GM18507 (cell line): ENCODE measurements at regions not wholly inside any gene's neighbourhood (a gene's known extent, or its start where the extent isn't known, plus 50 kb on each side); places are given as distances from the start of the nearest gene placed in this dataset.

Experiments used
- DNase-seq: peaks from one replicate; pipeline ENCODE4 v3.0.0; 2011; ENCODE audit warnings: low read depth; ENCODE audit not compliant: insufficient read length; ENCODE audit errors: extremely low spot score
- FAIRE-seq: peaks from 2 replicates; lab custom pipeline; 2011; peaks lifted over from hg19 to GRCh38; lab: Jason Lieb, UNC

DNA sequence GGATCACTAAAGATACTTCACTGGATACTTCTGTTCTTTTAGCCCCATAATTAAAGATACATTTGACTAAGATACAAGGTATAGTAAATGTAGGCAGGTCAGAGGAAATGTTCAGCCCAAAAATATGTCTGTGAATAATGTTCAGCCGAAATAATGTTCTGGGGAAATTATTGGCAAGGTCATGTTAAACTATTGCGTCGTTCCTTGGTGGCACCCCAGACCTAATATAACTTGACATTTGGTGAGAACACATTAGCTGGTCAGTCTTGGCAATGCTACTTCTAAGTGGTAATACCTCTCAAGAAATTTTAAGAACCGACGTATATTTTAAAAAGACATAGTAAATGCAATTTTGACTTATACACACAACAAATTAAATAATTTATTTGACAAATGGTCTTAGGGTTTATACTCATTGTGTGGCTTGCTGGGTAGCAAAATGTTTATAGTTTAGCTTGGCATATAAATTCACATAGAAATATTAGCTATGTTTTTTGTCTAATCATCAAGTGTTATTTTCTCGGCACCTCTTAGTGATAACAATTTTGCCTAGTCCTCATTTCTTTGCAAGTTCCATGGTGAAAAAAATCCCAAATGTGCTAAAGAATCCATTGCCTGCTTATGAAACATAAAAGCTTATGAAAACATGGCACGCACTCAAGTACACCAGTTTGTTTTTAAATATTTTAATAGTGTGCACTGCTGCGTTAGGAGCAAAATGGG, 270.3 kb upstream of the NEBL start:
- DNase-seq (no peak), FAIRE-seq (no peak)

DNA sequence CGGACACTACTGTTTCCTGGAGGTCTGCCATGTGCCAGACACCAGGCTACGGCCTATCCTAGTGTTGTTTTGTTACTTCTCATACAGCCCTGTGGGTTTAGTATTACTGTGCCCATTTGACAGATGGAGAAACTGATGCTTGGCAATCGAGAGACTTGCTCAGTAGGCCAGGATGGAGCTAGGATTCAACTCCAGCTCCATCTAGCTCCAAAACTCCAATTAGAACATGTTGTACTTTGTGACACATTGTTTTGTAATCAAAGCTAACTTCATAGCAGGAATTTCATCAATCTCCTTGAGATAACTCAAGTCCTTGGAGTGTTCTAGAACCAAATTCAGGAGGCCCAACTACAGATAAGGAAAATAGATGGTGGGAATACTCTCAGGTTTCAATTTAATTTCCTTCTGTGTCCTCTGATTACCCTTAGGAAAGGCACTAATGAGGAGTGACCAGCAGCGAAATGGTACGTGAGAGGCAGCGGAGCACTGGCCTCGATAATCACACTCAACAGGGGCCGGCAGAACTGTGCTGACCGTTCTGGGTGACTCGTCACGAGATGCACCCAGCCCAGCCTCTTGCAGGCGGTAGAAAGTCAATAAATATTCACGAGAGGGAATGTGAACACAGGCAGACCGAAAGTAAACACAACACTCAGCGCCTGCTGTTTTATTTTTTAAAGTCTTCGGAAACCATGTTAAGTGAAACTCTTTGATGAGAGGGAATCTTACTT, 269.6 kb upstream of the NEBL start:
- DNase-seq, result no peak
- no peak for FAIRE-seq

DNA sequence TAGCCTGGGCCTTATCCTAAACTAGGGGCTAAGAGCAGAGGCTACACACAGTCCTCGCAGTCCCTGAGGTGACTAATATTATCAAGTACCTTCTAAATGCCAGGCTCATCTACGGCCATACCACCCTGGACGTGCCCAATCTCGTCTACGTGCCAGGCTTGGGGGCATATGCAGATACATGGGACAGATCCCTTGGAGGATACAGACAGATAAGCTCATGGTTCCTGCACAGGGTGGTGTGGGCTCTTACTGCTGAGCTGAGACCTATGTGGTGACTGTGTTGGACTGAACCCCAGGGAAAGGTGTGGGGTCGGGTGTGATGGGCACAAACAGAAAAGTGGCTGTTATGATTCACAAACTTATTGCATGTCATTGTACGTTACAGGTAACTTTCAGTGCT, 268.4 kb upstream of the NEBL start:
- DNase-seq, result no peak
- no peak for FAIRE-seq

DNA sequence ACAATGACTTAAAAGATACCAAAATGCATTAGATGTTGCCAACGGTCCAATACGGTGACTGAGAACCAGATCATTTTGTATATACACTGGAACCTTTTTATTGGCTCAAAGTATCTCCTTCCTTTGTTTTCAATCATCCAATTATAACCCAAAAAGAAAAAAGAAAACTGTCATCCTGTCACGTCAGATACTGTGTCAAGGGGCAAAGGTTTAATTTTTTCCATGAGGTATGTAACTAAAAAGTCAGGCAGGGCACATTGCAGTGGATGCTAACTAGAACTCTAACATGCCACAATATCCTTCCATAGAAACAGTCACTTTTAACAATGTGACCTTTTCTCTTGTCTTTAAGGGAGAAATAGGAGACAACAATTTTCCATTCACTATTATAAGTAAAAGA, 267.6 kb upstream of the NEBL start:
- no peak for DNase-seq
- no peak for FAIRE-seq

DNA sequence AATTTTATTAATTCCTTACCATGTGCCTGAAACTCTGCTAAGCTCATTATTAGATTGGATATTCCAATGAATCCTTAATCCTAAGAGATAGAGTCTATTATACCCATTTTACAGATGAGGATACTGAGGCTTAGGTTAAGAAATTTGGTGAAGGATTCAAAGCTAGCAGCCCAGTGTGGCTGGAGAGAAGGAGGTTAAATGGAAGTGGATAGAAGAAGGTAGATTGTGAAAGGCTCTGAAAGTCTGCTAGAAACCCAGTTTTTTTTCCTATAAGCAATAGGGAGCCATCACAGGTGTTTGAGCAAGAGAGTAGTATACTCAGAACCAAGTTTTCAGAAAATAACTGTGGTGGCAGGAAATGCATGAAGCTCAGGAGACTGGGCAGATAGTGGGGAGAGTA, 265.8 kb upstream of the NEBL start:
- no peak for FAIRE-seq

DNA sequence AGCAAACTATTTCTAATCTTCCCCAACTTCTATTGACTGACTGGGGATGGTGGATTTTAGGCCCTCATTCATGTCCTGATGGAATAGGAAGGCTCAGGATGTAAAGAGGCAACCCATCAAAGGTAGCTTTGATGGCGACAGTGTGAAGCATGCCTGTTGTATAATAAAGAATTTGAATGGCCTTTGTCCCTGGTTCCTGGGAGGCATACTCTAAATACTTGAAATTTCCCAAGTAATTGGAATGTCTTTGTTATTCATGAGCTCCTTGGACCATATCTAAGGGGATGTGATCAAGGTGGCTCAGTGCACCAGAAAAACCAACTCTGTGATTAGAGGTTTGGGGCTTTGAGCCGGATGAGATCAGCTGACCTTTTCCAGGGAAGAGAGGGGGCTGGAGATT, 264.5 kb upstream of the NEBL start:
- DNase-seq (no peak), FAIRE-seq (no peak)

More for the DNA sequence above, 265.8 kb upstream of the NEBL start:
- no peak for DNase-seq

DNA sequence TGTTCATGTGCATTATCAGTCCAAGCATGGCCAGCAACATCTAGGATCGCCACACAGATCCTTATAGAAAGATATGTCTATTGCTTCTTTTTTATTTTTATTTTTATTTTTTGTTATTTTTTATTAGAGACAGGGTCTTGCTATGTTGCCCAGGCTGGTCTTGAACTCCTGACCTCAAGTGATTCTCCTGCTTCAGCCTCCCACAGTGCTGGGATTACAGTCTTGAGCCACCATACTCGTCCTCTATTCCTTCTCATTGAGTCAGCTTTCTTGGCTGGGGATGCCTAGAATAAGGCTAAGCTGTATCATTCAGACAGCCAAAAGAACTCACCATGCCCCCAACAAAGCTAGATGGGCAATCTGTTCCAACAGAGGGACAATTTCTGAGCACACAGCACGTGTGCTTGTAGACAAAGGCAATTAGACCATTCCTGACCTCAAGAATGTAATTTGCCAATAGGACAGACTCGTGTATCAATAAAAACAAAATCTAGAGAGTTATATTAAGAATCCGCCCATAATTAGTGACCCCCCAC, 264.0 kb upstream of the NEBL start:
- no peak for DNase-seq
- FAIRE-seq, result no peak

DNA sequence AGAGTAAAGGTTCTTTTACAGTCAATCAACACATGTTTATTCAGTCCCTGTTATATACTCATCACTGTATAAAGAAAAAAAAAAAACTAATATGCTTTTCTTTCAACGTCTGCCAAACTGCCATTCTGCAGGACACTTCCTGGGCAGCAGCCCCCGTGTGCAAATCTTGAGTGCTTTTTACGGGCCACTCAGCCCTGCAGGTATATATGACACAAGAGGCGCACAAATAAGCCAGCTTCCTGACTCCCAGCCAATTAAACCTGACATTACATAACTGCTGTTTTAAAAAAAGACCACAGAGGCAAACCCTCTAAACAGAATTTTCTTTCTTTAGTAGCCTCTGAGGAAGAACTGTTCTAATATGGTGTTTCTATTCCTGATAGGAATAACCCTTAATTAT, 263.0 kb upstream of the NEBL start:
- DNase-seq (no peak), FAIRE-seq (no peak)

DNA sequence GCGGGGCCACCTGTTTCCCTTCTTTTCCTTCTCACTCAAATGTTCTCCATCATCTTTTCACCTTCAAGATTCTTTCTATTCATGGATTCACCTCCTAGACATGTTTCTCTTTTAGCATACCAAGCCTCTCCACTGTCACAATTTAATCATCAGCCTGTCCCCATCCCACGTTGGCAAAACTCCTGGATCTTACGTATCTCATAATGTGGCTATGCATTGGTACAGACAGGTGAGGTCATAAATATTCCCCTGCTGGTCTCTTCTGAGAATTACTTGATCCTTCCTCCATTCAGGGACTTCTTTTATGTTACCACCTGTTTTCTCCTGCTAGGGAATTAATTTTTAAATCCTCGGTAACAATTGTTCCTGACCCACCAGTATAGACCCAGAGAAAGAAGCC, 262.6 kb upstream of the NEBL start:
- DNase-seq, result no peak
- FAIRE-seq, result no peak

DNA sequence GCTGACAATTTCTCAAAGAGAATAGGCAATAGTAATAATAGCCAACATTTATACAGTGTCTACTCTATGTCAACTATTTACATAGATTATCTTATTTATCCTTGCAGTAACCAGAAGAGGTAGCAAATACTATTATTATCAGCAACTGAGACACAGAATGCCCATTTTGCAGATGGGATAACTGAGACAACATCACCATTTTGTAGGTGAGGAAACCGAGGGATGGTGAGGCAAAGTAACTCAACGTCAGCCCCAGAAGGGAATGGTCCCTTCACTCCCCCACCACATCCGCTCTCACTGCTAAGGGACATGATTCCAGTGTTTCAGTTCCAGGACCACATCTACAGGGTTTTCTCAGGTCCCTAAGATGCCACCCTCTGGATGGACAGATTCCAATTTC, 261.2 kb upstream of the NEBL start:
- no peak for DNase-seq
- FAIRE-seq, result no peak

DNA sequence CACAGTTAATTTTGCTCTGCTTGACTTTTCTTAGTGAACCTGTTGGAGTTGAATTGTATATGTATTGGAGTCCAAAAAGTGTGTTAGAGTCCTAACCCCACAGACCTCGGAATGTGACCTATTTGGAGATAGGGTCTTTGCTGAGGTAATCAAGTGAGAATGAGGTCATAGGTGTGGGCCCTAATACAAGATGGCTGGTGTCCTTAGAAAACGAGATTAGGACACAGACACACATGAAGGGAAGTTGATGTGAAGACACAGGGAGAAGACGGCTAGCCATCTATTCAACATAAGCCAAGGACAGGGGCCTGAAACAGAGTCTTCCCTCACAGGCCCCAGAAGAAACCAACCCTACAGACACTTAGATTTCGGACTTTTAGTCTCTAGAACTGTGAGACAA, 260.6 kb upstream of the NEBL start:
- FAIRE-seq, result no peak
- no peak for DNase-seq

DNA sequence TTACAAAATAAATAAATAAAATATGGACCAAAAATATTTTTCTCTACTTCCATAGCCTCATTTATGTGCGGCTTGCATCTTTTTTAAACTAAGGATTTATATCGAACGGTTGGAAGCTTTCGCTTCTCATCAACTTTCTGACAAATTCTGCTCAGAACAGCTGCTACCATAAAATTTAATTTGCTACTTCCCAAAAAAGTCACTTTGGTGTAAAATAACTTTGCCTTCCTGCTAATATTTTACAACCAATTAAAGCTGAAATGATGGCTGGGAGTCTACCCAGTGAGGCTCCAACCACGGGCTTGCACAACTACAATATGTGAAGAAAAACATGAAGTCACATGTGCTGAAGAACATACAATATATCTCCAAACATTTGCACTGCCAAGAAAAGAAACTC, 253.1 kb upstream of the NEBL start:
- FAIRE-seq (no peak), DNase-seq (no peak)

DNA sequence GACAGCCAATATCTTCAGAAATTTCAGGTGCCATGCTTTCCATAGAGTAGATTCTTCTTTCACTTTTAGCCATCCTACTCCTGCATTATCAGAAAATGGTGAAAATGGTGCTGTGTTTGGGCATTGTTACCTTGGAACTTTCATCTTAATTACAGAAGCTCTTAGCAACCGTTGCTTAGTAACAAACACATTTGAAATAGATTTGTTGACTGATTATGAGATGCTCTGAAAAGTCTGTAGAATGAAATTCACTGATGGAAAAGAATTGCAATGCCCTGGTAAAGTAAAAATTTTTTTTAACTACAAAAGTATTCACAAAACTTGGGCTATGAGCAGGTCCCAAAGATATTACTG, 249.3 kb upstream of the NEBL start:
- no peak for DNase-seq
- FAIRE-seq, result no peak

DNA sequence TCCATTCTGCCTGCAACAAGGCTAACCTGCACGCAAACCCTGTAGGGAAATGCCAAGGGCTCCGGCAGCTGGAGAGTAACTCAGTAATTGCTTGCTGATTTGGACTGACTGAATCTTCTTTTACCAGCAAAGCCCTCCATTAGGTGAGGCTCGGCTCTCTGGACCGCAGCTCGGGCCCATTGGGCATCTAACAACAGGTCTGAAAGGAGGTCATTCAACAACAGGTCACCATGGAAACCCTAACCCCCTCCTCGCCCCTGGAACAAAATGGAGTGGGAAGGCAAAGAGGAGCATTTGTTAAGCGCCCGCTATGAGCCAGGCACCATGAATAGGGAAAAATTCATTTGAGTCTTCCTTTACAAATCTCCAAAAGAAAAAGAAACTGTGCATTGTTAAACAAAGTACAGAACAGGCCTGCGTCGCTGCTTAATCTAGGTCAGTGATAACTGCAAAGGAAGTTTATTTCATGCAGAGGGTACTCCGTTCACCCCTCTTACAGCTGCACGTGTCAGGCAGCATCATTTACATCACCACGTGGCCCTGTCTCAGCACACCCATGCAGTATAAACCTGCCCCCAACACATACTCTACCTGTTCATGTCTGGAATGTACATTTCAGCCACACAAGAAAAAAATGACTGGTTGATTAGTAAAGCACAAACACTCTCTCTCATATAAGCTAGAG, 248.8 kb upstream of the NEBL start:
- DNase-seq (no peak), FAIRE-seq (no peak)

DNA sequence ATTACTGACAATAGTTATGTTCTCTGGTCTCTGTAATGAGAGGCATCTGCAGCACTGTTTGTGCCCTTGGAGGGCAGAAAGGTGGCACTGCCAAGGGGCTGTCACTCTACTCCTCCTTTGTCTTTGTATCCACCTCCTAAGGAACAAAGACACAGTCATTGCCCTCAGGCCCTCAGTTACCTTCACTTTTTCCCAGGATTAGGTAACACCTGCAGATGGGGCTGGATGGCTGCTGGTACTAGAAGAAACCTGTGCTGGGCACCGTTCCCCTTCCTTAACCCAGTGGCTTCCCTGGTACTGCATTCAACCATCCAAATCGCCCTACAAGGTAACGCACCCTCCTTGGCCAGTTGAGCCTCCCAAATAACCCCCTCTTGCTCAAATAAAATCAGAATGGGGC, 246.9 kb upstream of the NEBL start:
- FAIRE-seq, result no peak
- no peak for DNase-seq

DNA sequence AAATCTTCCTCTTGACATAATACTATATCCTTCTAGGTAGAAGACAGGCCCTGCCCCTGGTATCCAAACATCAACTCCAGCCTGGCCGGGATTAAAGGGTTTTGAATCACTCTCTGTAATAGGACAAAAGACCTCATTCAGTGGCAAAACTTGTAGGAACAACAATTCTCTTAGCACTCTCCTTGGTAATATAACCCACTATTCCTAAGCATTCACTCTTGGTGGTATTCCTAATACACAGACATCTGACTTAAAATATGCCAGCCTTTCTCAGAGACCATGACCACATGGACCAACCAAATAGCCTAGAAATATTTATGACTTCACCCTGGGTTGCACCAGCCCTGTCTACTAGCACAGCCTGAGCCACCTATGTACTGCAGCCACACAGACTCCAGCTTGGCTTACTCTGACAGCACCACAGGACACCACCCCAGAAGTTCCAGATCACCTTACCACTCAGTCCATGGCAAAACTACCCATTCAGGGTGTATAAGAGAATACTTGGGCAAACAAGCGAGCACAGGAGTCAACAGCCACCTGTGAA, 244.9 kb upstream of the NEBL start:
- FAIRE-seq, result no peak
- DNase-seq, result no peak

DNA sequence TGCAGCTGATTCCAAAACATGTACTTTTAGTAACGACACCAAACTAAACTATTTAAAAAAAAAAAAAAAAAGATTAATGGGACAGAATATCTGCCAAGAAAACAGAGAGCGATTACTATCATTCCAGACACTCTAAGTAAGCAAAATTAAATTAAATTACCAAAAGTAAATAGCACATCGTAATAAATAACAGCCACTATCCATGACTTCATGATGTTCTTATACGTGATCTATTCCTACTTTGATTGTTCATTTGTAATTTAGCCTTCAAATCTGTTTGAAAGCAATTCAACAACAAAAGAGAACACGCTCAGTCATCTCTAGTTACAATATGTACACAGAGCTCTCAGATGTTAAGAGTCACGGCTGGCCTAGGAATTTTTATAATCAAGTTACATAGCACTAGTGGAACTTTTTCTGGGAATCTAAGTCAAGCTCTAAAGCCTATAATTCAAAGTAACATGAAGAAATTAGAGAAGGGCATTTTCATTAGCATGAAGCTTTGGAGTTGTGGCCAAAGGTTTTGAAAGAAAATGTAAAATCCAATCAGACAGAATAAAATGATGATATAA, 241.7 kb upstream of the NEBL start:
- DNase-seq (no peak), FAIRE-seq (no peak)

DNA sequence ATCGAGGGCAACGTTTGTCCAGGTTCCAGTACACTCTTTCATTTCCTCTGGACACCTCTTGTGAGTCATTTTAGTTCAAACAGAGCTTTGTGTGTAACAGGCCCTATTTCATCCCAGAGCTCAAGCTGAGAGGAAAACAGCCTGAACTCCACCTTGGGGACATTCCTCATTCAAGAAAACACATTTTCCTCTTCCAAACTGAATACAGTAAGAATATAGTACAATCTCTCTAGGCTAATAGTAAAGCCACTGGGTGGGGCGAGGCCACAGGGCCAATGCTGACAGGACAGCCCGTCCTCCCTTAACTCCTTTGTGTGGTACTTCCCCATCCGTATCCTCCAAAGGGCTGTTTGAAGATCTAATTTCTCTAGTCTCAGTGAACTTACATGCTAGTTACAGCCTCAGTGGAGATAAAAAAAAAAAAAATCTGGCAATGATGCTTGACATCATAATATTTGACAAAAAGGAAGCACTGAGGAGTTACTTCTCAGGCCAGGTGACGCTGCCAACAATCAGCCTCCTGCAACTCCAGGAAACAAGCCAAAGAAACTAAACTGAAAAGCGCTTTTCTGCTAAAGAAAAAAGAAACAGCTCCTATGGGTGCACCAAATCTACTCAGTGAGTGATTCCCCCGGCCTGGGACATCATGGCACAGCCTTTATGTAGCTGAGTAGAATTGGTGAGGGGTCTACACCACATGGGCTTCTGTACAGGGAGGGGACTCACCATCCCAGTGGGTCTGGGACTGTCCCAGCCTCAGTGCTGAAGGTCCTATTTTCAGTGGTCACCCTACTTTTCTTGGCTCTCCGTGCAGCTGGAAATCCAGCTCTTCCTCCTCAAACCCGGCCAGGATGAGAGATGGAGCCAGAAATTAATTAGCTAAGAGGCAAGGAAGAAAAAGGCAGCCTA, 238.2 kb upstream of the NEBL start:
- FAIRE-seq (no peak), DNase-seq (no peak)

DNA sequence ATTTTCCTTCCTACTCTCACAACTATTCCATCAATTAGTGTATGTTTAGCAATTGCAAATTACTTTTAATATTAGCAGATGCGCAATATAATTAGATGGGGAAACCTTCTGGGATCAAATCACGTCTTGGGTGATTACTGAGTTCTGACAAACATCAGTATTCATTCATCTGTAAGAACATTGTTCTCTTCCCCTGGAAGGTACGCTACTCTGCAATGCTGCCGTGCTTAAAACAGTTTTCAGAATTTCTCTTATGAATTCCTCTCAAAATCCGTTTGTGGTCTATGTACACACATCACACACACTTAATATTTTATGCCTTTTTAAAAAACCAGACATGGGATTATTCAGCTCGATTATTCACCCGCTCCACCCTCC, 237.5 kb upstream of the NEBL start:
- DNase-seq (no peak), FAIRE-seq (no peak)
